AG10803 (cell line): ENCODE measurements at regions not wholly inside any gene's neighbourhood (a gene's known extent, or its start where the extent isn't known, plus 50 kb on each side); places are given as distances from the start of the nearest gene placed in this dataset.
"Not testable (repeated sequence)": the region's sequence is repeated elsewhere in the genome, so short reads cannot be mapped to it uniquely, and the experiment has no call there.

Experiments
- DNase-seq: peaks from one replicate; pipeline ENCODE4 v3.0.0; 2010; ENCODE audit warnings: low read depth
- H3K4me3 ChIP-seq: 2 replicates; pipeline ENCODE4 v1.5.1; 2011; ENCODE audit warnings: mild to moderate bottlenecking, low read length, control low read depth
- TF ChIP-seq, protein P1 (sequence below): conservative IDR thresholded peaks from 2 replicates; pipeline ENCODE4 v1.5.1; 2011; ENCODE audit warnings: mild to moderate bottlenecking, low read length, control low read depth, inconsistent platforms

DNA sequence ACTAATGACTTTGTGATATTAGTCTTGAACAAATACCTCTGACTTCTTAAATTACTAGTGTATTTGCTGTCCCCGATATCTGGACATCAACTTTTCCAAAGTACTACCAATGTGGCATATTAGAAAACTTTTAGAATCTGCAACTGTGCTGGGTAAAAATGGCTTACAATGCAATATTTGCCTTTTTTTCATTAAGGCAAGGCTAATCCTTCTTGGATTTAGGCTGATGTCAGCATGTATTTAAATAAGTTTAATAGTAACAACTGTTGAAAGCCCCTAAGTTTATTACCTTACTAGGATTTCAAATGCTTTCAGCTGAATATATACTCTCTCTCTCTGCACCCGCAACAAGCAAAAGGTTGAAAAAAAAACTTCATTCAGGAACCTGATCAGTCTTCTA is 1232.3 kb downstream of the REEP3 start:
- H3K4me3 ChIP-seq, result no peak overlapping the region
- no peak for DNase-seq
- TF ChIP-seq, protein P1, sequence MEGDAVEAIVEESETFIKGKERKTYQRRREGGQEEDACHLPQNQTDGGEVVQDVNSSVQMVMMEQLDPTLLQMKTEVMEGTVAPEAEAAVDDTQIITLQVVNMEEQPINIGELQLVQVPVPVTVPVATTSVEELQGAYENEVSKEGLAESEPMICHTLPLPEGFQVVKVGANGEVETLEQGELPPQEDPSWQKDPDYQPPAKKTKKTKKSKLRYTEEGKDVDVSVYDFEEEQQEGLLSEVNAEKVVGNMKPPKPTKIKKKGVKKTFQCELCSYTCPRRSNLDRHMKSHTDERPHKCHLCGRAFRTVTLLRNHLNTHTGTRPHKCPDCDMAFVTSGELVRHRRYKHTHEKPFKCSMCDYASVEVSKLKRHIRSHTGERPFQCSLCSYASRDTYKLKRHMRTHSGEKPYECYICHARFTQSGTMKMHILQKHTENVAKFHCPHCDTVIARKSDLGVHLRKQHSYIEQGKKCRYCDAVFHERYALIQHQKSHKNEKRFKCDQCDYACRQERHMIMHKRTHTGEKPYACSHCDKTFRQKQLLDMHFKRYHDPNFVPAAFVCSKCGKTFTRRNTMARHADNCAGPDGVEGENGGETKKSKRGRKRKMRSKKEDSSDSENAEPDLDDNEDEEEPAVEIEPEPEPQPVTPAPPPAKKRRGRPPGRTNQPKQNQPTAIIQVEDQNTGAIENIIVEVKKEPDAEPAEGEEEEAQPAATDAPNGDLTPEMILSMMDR, result no peak

DNA sequence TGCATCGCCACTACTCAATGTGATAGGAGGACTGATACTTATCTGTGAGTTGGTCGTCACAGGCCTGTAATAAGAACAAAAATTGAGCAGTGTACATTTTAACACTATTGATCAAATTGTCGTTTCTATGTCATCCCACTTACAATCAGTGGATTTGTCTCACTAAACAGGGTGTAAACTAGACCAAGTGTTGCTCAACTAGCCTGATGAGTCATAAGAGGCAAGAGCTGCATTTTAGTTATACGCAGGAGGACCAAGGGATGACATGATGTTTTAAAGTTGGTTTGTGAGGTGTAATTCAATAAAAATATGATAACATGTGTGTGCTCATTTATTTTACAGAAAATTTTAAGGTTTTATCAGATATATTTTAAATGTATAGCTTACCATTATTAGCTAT is 1239.2 kb downstream of the REEP3 start:
- H3K4me3 ChIP-seq, result no peak overlapping the region
- DNase-seq, result no peak
- TF ChIP-seq, protein P1, result no peak

DNA sequence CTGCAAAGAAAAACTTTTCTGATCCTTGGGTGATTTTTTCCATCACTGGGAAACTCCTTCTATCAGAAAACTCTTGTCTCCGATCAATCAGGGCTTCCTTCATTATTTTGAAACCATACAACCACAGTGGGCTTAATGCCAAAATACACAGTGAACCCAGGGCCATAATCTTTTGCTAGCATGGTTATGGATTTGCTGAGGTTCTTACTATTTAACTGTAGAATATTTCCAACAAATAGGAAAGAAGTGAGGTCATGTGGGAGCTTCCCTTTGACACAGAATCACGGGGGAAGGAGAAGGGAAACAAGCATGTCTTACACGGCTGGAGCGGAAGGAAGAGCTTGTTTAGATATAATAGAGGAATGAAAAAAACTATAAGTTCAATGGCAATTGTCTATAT is 1241.7 kb downstream of the REEP3 start:
- no peak overlapping the region for H3K4me3 ChIP-seq
- TF ChIP-seq, protein P1, result no peak
- no peak for DNase-seq

DNA sequence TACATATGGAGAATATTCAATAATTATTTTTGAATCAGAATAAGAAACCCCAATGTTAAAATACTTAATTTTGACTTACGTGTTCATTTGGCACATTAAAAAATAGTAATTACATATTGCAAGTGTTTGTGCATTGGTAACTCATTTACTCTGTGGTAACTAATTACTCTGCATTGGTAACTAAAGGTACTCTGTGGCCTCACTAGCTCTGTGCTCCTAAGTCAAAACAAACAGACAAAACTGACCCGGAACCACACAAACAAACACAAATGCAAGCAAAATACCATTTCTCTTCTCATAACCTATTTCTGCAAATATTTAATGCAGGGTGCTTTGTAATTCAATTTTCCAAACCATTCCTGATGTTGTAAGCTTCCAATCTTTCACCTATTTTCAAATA is 1244.3 kb downstream of the REEP3 start:
- DNase-seq, result no peak
- H3K4me3 ChIP-seq, result no peak overlapping the region
- TF ChIP-seq, protein P1, result no peak

DNA sequence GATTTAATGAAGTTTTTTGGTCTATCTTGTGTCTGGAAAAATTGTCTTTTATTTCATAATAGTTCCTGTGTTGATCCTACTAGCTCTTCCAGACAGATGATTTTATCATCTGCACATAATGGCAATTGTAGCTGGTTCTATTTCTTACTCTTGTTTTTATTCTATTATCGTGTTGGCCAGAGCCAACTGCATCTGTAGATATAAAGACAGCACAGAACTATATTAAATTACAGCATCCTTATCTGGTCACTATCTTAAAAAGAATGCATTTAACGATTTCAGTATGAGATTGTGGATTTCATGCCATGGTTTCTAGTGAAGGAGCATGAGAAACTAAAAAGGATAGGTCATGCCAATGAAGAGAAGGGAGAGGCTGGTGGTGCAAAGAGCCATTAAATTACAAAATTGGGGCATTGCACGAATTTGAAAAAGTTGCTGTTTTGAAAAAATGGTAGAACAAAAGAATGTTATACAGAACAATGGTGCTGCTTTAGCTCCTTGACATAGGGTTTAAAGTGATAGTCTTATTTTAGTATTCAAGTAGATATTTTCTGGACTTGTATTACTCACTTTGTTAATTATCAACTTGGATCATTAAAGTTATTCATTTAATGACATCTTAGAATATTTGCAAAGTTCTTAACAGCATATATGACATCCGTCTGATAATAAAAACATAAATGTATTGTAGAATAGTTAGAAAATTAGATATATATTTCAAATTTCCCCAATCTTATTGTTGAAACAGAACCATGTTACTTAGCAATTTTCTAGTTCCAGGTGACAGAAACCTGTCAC is 1250.3 kb downstream of the REEP3 start:
- no peak overlapping the region for H3K4me3 ChIP-seq
- TF ChIP-seq, protein P1, result no peak
- DNase-seq, result no peak

DNA sequence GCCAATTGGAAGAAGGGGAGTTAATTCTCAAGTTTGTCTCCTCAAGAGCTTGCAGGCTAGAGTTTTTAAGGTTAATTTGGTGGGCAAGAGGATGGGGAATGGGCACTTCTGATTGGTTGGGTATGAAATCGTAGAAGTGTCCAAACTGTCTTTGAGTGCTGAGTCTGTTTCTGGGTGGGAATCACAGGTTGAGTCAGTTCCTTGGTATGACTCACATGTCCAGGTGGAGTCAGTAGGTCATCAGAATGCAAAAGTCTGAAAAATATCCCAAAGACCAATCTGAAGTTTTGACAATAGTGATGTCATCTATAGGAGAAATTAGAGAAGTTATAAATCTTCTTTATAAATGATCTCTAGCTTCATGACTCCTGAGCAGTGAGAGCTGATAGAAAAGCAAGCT is 1252.2 kb downstream of the REEP3 start:
- TF ChIP-seq, protein P1, result no peak
- DNase-seq, result no peak
- no peak overlapping the region for H3K4me3 ChIP-seq

DNA sequence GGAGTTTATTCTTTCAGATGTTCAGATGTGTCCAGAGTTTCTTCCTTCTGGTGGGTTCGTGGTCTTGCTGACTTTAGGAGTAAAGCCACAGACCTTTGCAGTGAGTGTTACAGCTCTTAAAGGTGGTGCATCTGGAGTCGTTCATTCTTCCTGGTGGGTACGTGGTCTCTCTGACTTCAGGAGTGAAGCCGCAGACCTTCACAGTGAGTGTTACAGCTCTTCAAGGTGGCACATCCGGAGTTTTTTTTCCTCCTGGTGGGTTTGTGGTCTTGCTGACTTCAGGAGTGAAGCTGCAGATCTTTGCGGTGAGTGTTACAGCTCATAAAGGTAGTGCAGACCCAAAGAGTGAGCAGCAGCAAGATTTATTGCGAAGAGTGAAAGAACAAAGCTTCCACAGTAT is 1263.2 kb downstream of the REEP3 start:
- H3K4me3 ChIP-seq, DNase-seq: not testable (repeated sequence)

DNA sequence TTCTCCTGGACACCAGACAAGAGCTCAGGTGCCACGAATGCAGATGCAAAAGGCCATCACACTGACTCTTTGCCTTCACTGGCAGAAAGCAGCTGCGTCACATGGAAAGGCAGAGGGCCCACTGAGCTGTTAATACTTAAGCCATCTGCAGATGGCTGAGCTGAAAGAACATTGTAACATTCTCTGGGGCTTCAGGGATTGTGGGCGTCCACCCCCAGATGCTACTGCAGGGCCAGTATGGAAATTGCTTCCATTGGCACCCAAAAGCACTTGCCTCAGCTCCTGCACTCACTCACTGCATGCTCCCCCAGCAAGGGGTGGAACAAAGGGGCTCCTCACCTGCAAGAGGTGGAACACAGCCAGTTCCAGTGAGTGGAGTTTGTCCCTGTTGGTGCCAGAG is 1264.6 kb downstream of the REEP3 start:
- TF ChIP-seq, protein P1, result no peak

More for the DNA sequence above, 1264.6 kb downstream of the REEP3 start:
- H3K4me3 ChIP-seq, result no peak overlapping the region
- DNase-seq, result no peak
